ENCODE measurements at regions not wholly inside any gene's neighbourhood (a gene's known extent, or its start where the extent isn't known, plus 50 kb on each side); places are given as distances from the start of the nearest gene placed in this dataset.

DNA sequence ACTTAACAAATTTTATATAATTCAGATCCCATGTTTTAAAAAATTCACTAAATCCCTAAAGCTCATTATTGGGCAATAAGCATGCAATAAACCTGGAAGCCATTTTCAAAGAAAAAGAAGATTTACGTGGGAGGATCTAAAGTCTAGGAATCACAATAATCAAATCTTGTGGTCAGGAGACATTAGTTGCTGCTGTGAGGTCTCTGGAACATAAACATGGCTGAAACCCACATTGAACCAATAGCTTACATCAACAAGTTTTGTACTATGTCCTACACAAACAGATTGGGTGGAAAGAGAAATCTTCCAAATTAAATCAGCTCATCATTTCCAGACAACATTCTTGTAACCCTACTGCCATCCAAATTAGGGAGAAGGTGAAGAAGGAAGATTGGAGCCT, 121.9 kb upstream of the EPHA3 start:
- TF ChIP-seq, protein P1, sequence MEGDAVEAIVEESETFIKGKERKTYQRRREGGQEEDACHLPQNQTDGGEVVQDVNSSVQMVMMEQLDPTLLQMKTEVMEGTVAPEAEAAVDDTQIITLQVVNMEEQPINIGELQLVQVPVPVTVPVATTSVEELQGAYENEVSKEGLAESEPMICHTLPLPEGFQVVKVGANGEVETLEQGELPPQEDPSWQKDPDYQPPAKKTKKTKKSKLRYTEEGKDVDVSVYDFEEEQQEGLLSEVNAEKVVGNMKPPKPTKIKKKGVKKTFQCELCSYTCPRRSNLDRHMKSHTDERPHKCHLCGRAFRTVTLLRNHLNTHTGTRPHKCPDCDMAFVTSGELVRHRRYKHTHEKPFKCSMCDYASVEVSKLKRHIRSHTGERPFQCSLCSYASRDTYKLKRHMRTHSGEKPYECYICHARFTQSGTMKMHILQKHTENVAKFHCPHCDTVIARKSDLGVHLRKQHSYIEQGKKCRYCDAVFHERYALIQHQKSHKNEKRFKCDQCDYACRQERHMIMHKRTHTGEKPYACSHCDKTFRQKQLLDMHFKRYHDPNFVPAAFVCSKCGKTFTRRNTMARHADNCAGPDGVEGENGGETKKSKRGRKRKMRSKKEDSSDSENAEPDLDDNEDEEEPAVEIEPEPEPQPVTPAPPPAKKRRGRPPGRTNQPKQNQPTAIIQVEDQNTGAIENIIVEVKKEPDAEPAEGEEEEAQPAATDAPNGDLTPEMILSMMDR (IDR thresholded peaks at IDR 0.05) = no peak
- TF ChIP-seq POLR2A (IDR thresholded peaks at IDR 0.05) = no peak
